ENCODE measurements at regions not wholly inside any gene's neighbourhood (a gene's known extent, or its start where the extent isn't known, plus 50 kb on each side); places are given as distances from the start of the nearest gene placed in this dataset.

DNA sequence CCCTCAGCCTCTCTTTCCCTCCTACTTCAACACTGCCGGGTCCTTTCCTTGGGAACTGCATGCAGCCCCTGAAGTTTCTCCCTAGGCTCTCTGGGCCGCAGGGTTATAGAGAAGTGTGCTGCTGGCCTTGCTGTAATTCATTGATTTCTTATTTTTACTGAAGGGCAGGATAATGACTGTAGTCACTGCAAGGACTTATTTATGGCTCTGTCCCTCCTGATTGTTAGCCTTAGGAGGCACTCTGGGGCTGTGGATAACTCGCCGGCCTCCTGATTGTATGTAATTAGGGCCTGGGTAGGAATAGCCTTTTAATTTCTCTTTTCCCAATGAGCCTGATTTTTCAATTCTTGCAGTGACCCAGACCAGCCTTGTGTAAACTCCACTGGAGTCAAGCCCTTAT lies 138.3 kb upstream of the CDH13 start:
- DNase-seq, result no peak

- no peak for DNase-seq
These were observed 145.3 kb upstream of the CDH13 start for GRCh38 chr16:82481455-82481854.

GRCh38 chr16:82476786-82477185 lies 150.0 kb upstream of the CDH13 start:
- DNase-seq, result no peak

DNA sequence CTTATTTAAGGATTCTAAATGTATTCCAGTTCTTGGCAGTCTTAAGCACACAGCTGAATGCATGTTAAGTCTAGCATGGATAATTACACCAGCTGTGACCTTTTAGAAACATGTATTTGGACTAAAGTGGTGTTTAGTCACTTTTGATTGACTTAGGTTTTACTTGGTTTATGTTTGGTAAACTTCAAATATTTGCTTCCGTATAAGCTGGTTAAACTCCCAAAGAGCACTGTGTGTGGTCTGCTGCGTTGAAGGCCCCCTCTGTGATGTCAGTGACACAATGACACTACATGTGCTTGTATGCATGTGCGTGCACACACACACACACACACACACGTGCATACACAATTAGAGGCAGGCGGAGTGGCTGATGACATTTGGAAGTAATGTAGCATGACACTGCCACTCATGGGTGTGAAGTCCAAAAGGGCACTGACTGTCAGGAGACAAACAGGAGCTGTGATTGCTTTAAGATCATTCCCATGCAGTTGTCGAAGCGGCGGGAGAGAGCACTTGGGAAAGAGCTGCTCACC lies 156.1 kb upstream of the CDH13 start:
- no peak for DNase-seq

- no peak for DNase-seq
These were observed 156.8 kb upstream of the CDH13 start for GRCh38 chr16:82470016-82470415.

DNA sequence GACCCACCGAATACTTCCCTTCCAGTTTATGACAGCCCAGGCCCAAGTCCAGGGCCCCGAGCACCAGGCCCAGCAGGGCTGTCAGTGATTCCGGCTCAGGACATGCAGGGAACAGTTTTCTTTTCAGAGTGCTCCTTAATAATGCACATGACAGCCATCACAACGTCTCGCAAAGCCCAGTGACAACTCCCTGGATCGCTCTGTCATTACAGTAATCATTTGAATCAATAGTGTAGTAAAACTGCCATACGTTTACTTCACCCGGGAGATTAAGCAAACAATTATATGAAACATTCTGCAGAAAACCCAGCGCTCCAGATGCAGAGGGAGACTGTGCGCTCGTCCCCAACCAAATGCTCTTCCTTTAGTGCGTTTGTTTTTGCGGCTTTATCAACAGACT lies 162.6 kb upstream of the CDH13 start:
- DNase-seq, result no peak

- DNase-seq, result no peak
These were observed 166.0 kb upstream of the CDH13 start for GRCh38 chr16:82460766-82461165.

- DNase-seq, result no peak
These were observed 167.1 kb upstream of the CDH13 start for GRCh38 chr16:82459580-82460256.

DNA sequence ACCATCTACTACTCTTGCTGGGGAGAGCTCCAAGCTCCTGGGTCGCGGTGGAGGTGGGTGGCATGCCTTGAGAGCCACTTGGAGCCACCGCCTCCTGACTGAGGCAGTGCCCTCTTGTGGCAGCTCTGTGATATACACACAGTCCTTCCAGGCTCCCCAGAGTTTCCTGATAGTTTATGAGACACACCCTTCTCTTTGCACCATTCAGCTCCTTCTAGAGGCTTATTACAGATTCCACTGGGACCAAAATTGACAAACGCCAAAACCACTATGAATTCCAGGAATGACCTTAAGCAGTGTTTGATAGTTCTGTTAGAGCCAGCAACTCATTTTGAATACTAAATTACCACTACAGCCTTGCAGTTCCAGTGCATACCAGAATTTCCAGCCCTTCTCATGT lies 170.1 kb upstream of the CDH13 start:
- peak; percentile 70 for DNase-seq

DNA sequence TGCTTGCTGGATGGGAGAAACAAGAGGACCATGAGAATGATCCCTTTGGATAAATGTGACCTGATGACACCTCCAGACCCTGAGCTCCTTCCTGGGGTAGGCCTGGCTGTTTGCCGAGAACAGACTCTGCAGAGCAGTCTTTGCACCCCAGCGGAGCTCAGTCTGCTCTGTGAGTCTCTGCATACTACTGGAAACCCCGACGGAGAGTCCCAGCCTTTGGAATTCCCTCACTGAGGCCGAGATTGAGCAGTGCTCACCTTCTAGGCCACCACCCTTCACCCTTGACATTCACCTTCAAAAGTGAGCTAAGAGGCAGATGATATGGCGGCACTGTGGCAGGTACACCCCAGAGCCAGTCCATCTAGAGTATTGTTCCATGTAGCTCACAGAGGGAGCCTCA lies 172.2 kb upstream of the CDH13 start:
- DNase-seq, result no peak

GRCh38 chr16:82454152-82454551 lies 172.6 kb upstream of the CDH13 start:
- no peak for DNase-seq

DNA sequence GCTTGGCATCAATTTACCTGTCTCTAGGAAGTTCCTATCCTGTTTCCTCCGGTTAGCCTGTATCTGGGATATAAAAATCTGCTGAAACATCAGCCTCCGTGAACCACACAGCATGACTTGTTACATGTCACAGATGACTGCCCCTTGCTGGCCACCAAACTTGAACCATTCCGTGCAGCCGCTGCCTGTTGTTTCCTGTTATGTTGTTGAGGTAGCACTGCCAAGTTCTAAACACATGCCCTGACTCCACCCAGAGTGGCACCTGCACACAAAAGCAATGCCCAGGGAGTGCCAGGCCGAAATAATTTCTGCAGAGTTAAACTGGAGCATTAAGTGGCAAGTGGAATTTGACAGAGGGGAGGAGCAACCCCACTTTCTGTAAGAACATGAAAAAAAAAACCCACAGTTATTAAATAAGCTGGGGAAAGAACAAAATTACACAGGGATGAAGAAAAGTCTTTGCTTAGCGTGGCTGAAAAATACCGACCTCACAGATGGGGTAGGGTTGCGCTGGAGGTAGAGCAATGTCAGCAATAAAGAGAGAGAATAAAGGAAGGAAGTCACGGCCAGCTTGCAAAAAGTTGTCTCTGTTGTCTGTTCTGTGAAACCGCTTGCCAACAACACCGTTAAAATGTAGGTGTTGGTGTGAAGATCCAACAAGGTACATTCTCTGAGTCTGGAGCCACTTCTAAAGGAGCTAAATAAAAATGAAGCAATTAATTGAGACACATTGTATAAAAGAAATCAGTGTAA lies 174.6 kb upstream of the CDH13 start:
- no peak for DNase-seq

DNA sequence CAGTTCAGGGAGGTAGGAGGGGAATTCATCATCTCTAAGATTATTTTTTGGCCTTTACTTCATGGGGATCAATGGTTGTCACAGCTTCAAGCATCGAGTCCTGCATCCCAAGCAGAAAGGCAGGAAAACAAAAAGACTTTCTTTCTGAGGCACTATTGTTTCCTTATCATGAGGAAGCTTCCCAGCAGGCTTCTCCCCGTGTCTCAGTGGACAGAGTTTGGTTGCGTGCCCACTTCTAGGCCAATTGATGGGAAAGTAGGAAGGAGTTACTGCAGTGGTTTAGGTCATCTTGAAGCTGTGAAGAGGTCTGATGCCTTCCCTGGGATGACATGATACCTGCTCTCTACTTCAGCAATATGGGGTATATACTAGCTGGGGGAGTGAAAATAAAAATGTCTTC lies 175.3 kb upstream of the CDH13 start:
- DNase-seq, result no peak

- no peak for DNase-seq
These were observed 186.4 kb upstream of the CDH13 start for GRCh38 chr16:82440336-82440735.

DNA sequence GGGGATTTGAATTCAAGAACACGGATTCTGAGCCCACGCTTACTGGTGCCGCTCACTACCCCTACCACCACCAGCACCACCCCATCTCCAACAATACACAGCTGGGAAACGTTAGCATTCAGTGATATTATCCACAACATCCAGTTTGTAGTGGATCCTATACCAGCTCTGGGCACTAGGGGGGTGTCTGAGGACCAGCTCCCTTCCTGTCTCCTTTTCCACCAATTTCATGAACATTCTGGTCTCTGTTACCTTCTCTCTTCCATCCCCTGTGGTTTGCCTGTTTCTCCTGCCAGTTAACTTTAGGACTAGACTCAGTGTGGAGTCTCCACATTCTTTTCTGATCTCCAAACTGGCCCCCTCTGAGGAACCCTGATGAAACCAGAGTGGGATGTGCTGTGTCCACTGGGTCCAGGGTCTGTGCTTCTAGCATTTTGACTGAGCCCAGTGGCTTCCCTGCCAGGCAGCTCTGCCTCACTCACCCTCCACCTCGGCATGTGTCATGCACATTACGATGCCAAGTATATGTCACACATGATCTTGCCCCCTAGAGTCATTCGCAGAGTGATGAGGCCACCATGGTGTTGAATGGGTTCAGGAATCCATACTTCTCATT lies 187.0 kb upstream of the CDH13 start:
- DNase-seq, result no peak

DNA sequence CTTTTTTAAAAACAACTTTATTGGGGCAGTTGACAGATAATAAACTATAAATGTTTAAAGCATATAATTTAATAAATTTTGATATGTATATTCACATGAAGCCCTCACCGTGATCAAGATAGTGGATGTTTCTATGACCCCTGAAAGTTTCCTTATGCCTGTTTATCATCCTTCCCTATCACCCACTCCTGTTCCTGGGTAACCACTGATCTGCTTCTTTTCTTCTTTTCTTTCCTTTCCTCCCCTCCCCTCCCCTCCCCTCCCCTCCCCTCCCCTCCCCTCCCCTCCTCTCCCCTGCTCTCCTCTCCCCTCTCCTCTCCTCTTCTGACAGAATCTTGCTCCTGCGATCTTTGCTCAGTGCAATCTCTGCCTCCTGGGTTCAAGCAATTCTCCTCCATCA lies 193.7 kb upstream of the CDH13 start:
- DNase-seq, result no peak

- DNase-seq, result no peak
These were observed 194.5 kb upstream of the CDH13 start for GRCh38 chr16:82432261-82432660.

DNA sequence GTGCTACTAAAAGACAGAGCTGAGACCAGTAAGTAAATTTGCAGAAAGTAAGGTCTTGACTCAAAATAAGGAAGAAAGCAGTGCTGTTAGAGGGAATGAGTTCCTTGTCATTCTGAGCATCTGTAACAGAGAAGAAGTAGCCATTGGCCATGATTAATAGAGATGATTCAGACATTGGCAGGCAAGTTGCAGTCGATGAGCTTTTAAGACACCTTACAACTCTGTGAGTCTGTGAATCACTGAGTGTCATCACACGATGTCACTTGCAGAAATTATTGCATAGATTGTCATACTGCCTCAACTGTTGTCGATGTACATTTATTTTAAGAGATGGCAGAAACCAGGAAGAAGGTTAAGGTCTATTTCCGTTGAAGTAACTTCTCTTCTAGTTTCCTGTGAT lies 201.1 kb upstream of the CDH13 start:
- no peak for DNase-seq

DNA sequence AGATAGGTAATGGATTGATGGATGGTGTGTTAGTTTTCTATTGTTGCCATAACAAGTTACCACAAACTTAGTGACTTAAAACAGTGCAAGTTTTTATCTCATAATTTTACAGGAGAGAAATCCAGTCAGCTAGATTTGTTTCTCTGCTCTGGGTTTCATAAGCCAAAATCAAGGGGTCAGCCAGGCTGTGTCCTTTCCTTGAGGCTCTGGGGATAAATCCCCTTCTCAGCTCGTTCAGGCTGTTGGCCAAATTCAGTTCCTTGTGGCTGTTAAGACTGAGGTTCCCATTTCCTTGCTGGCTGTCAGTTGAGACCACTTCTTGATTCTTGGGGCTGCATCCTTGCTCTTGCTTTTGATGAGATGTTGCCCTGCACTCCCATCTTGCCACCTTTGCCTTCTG lies 204.9 kb upstream of the CDH13 start:
- DNase-seq, result no peak

GRCh38 chr16:82419332-82419731 lies 207.4 kb upstream of the CDH13 start:
- no peak for DNase-seq

- DNase-seq, result no peak
These were observed 212.3 kb upstream of the CDH13 start for GRCh38 chr16:82414476-82414875.

- no peak for DNase-seq
These were observed 214.0 kb upstream of the CDH13 start for GRCh38 chr16:82412770-82413169.

DNA sequence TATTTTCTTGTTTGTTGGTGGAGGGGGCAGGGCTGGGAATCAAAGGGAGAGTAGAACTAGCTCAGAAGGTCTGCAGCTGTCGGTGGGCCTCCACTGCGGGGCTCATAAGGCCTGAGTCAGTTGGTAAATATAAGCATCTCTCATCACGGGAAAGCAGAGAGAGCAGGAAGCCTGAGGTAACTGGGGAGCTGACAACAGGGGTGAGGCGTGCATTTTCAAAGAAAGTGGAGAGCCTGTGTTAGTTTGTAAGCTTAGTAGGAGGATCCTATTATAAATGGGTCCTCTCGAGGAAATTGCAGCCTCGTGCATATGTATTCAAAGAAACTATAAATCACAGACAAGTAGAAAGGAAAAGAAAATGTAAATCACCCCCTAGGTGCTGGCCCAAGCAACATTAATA lies 221.0 kb upstream of the CDH13 start:
- DNase-seq, result no peak

All from activated effector memory CD4-positive, alpha-beta T cell treated with anti-CD3 and anti-CD28 coated beads, Interleukin-2, amount 50 U/mL, for 16 hours (primary cell).